Retinal pigment epithelial cell (primary cell): ENCODE measurements at regions not wholly inside any gene's neighbourhood (a gene's known extent, or its start where the extent isn't known, plus 50 kb on each side); places are given as distances from the start of the nearest gene placed in this dataset.

Source experiments
- DNase-seq: peaks from one replicate; pipeline ENCODE4 v3.0.0-alpha.2; 2010; ENCODE audit warnings: low read depth
- H3K4me3 ChIP-seq: 2 replicates; pipeline ENCODE4 v1.5.1; 2011; ENCODE audit warnings: mild to moderate bottlenecking, low read length, control low read depth, moderate library complexity
- TF ChIP-seq, protein P1 (sequence below): conservative IDR thresholded peaks from 2 replicates; pipeline ENCODE4 v1.5.1; 2011; ENCODE audit warnings: low read depth, low read length, control low read depth, inconsistent platforms

DNA sequence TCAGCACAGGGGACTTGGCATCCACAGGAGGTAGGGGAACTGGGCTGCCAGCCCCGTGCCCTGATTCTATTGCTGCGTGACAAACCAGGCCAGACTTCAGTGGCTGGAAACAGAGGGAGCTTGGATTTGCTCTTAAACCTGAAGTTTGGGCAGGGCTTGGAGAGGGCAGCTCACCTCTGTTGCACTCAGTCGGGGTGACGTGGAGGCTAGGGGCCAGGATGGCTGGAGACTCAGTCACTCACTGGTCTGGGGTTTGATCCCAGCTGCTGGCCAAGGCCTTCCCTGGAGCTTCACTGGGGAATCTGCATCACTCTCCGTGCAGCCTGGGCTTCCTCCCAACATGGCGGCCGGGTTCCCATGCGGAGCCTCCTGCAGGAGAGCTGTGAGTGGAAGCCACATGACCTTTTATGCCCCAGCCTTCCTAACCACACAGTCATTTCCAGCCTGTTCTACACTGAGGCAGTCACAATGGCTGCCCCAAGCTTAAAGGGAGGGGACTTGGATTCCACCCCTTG is 175.2 kb upstream of the HDAC4 start:
- DNase-seq: no peak
- TF ChIP-seq, protein P1, sequence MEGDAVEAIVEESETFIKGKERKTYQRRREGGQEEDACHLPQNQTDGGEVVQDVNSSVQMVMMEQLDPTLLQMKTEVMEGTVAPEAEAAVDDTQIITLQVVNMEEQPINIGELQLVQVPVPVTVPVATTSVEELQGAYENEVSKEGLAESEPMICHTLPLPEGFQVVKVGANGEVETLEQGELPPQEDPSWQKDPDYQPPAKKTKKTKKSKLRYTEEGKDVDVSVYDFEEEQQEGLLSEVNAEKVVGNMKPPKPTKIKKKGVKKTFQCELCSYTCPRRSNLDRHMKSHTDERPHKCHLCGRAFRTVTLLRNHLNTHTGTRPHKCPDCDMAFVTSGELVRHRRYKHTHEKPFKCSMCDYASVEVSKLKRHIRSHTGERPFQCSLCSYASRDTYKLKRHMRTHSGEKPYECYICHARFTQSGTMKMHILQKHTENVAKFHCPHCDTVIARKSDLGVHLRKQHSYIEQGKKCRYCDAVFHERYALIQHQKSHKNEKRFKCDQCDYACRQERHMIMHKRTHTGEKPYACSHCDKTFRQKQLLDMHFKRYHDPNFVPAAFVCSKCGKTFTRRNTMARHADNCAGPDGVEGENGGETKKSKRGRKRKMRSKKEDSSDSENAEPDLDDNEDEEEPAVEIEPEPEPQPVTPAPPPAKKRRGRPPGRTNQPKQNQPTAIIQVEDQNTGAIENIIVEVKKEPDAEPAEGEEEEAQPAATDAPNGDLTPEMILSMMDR: no peak
- H3K4me3 ChIP-seq: no peak overlapping the region

DNA sequence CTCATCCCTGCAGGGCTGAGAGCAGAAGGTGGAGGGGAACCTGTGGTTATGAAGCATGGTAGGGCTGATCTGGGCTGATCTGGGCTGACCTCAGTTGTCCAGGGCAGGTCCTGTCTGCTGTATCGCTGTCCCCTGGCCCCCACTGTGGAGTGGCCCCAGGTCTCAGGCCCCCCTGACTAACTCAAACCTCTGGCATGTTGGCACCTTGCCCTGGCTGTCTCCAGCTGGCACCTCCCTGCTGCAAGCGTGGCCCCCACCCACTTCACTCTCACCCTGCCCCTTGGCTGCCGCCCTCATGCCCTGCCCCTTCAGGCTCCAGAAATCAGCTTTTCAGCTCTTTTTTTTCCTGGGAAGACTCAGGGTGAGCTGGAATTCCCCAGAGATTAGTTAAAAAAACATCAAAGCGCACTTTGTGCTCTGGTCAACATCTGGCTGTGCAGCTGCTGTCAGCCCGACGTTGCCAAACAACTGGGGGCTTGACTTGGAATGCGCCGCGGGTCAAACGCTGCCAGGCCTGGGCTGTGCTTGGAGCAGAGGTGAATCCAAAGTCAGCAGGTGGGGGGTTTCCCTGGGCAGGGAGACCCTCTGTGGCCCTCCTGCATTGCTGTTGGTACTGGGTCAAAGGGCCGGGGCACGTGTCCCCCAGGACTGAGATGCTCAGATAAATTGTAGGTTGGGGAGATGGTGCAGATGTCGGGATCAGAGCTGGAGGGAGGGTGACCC is 173.8 kb upstream of the HDAC4 start:
- TF ChIP-seq, protein P1: no peak

DNA sequence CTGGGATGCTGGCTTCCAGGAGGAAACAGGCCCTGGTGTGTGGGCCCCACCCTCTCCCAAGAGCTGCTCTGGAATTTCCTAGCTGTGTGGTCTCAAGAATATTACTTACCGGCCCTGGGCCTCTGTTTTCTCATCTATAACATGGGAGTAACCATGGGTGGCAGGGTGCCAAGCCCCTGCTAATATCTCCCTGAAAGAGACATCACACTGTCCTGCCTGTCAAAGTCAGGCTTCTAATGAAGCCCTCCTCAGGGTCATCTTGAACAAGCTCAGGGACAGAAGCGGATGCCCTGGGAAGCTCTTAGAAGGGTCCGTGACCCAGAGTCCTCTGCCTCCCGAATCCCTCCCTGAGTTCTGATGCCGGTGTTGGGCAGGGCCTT is 173.2 kb upstream of the HDAC4 start:
- DNase-seq: no peak

More for the DNA sequence above, 173.8 kb upstream of the HDAC4 start:
- DNase-seq: no peak
- H3K4me3 ChIP-seq: no peak overlapping the region

DNA sequence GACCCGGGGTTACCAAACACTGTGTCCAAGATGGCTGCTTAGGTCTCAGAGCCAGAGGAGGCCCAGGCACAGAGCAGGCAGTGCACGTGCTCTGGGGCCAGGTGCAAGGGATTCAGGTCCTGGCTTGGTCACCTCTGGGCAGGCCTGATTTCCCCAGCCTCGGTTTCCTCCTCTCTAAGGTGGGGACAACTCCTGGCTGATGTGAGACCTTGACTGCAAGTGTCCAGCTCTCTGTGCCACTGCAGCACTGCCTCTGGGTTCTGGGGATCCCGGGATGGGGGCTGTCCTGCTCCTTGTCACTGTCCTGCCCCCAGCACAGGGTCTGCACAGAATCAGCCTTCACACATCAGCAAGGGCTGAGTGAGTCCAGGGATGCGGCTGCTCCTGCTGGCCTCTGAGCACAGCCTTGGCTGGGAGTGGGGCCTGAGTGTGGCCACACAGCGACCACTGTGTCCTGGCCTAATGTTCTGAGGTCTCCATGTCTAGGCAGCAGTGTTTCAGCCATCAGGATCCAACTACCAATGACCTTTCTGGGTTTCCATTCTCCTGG is 170.2 kb upstream of the HDAC4 start:
- no peak overlapping the region for H3K4me3 ChIP-seq
- DNase-seq: no peak
- TF ChIP-seq, protein P1: no peak

More for the DNA sequence above, 173.2 kb upstream of the HDAC4 start:
- H3K4me3 ChIP-seq: no peak overlapping the region
- TF ChIP-seq, protein P1: no peak

DNA sequence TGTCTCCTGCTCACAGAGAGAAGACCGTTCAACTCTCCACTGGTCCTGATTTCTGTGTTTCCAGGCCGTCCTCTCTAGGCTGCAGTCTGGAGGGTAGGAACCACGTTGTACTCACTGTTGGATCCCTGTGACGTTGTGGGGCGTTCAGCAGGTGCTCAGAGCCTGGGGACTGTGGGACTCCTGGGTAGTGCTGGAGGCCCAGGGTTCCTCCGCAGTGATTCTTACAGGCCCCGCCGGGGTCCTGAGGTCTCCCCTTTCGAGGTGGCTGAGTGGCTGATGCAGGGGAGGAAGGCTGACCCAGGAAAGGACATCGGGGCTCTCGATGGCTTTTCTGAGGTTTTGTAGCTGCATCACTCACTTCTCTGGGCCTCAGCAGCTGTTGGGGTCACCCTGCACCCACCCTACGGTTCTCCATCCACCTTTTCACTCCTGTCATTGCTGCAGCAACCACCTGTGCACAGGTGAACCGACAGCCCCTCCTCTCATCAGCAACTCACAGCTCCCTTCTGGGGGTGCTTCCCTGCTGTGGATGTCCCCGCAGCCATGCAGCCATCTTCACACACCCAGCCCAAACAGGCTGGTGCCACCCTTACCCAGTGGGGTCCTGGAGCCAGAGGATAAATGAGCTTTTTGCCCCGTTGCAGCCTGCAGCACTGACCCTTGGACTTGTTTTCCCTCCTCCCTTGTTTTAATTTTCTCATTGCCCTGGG is 169.6 kb upstream of the HDAC4 start:
- DNase-seq: no peak
- TF ChIP-seq, protein P1: no peak
- H3K4me3 ChIP-seq: no peak overlapping the region

DNA sequence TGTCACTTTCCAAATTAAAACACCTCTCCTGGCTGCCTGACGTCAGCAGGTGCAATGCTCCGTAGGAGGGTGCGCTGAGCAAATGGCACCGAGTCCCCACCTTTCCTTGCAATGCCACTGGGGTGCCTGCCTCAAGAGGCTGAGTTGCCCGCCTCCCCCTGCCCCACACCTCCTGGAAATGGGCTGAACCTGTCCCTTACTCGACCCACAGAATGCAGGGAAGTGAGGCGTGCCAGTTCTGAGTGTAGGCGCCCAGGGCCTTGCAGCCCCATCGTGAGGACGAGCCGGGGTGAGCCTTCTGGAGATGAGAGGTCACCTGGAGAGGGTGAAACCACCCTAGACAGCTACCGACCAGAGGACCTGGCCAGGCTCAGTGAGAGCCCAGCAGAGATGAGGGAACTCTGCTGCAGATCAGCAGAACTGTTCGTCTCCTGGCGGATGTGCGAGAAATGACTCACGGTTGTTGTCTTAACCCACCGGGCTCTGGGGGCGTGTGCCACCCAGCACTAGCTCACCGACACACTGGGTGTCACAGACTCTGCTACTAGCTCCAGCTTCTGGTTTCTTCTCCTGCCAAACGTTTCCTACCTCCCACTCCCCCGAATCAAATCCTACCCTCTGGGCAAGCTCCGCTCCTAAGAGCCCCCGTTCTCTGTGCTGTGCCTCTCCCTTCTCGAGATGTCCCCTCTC is 168.7 kb upstream of the HDAC4 start:
- DNase-seq: no peak
- TF ChIP-seq, protein P1: no peak
- H3K4me3 ChIP-seq: no peak overlapping the region
